Activated T-helper 17 cell treated with anti-CD3 and anti-CD28 coated beads, Interleukin-2, amount 50 U/mL, for 72 hours (primary cell): ENCODE measurements at regions not wholly inside any gene's neighbourhood (a gene's known extent, or its start where the extent isn't known, plus 50 kb on each side); places are given as distances from the start of the nearest gene placed in this dataset.
"Not testable (repeated sequence)": the region's sequence is repeated elsewhere in the genome, so short reads cannot be mapped to it uniquely, and the experiment has no call there.

Experiments
- ATAC-seq: fragments of 150-1000 bp; cut with Tn5 transposase; replicated peaks from 2 replicates; pipeline ENCODE4 v1.10.0; 2021; ENCODE audit warnings: mild to moderate bottlenecking, moderate library complexity
- H3K27ac Mint-ChIP-seq: one replicate; pipeline ENCODE4 v1.8.0; 2022; ENCODE audit warnings: mixed read lengths
- H3K27me3 Mint-ChIP-seq: one replicate; pipeline ENCODE4 v1.8.0; 2022; ENCODE audit warnings: mixed read lengths
- H3K36me3 Mint-ChIP-seq: one replicate; pipeline ENCODE4 v1.8.0; 2022; ENCODE audit warnings: low read depth, mild to moderate bottlenecking, mixed read lengths
- H3K4me1 Mint-ChIP-seq: one replicate; pipeline ENCODE4 v1.8.0; 2022; ENCODE audit warnings: mixed read lengths
- H3K4me3 Mint-ChIP-seq: one replicate; pipeline ENCODE4 v1.8.0; 2022; ENCODE audit warnings: mild to moderate bottlenecking, mixed read lengths
- H3K9me3 Mint-ChIP-seq: one replicate; pipeline ENCODE4 v1.8.0; 2022; ENCODE audit warnings: mixed read lengths

- Mint-ChIP-seq H3K4me1 (no peaks in the 10 kb centered on the region), H3K4me3 (no peak overlapping the region), H3K27ac (no peak overlapping the region), H3K36me3 (no peaks in the 10 kb centered on the region), H3K9me3 (peaks cover 16% of the 10 kb centered on the region), H3K27me3 (no peaks in the 10 kb centered on the region)
- ATAC-seq: no peak
Measured at GRCh38 chr17:53496356-53496755, 326.4 kb upstream of the KIF2B start.

GRCh38 chr17:53492532-53492931, 330.2 kb upstream of the KIF2B start:
- no peaks in the 10 kb centered on the region for H3K36me3 Mint-ChIP-seq
- no peaks in the 10 kb centered on the region for H3K27me3 Mint-ChIP-seq
- no peaks in the 10 kb centered on the region for H3K4me1 Mint-ChIP-seq

GRCh38 chr17:53490447-53490968, 332.2 kb upstream of the KIF2B start:
- peaks cover 9% of the 10 kb centered on the region for H3K9me3 Mint-ChIP-seq
- no peaks in the 10 kb centered on the region for H3K27me3 Mint-ChIP-seq
- no peak overlapping the region for H3K27ac Mint-ChIP-seq
- no peaks in the 10 kb centered on the region for H3K36me3 Mint-ChIP-seq
- ATAC-seq: no peak
- H3K4me3 Mint-ChIP-seq: no peak overlapping the region
- H3K4me1 Mint-ChIP-seq: no peaks in the 10 kb centered on the region

More at GRCh38 chr17:53492532-53492931, 330.2 kb upstream of the KIF2B start:
- no peak overlapping the region for H3K27ac Mint-ChIP-seq
- no peak overlapping the region for H3K4me3 Mint-ChIP-seq
- ATAC-seq: no peak
- peaks cover 13% of the 10 kb centered on the region for H3K9me3 Mint-ChIP-seq

GRCh38 chr17:53483704-53484103, 339.0 kb upstream of the KIF2B start:
- no peak for ATAC-seq
- Mint-ChIP-seq H3K4me3 (no peak overlapping the region), H3K4me1 (no peaks in the 10 kb centered on the region), H3K36me3 (no peaks in the 10 kb centered on the region), H3K27ac (no peak overlapping the region), H3K9me3 (peaks cover 14% of the 10 kb centered on the region), H3K27me3 (no peaks in the 10 kb centered on the region)

- Mint-ChIP-seq H3K4me1 (no peaks in the 10 kb centered on the region), H3K27me3 (no peaks in the 10 kb centered on the region), H3K9me3 (peaks cover 20% of the 10 kb centered on the region), H3K4me3 (no peak overlapping the region), H3K36me3 (no peaks in the 10 kb centered on the region), H3K27ac (no peak overlapping the region)
- ATAC-seq: no peak
Measured at GRCh38 chr17:53475002-53475401, 347.7 kb upstream of the KIF2B start.

- H3K4me1 Mint-ChIP-seq: no peaks in the 10 kb centered on the region
- peaks cover 12% of the 10 kb centered on the region for H3K9me3 Mint-ChIP-seq
- H3K36me3 Mint-ChIP-seq: no peaks in the 10 kb centered on the region
- no peak overlapping the region for H3K27ac Mint-ChIP-seq
- no peaks in the 10 kb centered on the region for H3K27me3 Mint-ChIP-seq
- no peak overlapping the region for H3K4me3 Mint-ChIP-seq
- no peak for ATAC-seq
Measured at GRCh38 chr17:53472586-53472985, 350.1 kb upstream of the KIF2B start.

GRCh38 chr17:53471514-53471913, 351.2 kb upstream of the KIF2B start:
- Mint-ChIP-seq H3K9me3 (peaks cover 9% of the 10 kb centered on the region), H3K4me3 (no peak overlapping the region), H3K27me3 (no peaks in the 10 kb centered on the region), H3K4me1 (no peaks in the 10 kb centered on the region), H3K27ac (no peak overlapping the region), H3K36me3 (no peaks in the 10 kb centered on the region)
- no peak for ATAC-seq

- Mint-ChIP-seq H3K27me3 (no peaks in the 10 kb centered on the region), H3K4me1 (no peaks in the 10 kb centered on the region), H3K4me3 (no peak overlapping the region), H3K36me3 (no peaks in the 10 kb centered on the region), H3K9me3 (peaks cover 9% of the 10 kb centered on the region), H3K27ac (no peak overlapping the region)
- ATAC-seq: no peak
Measured at GRCh38 chr17:53470626-53471025, 352.1 kb upstream of the KIF2B start.

GRCh38 chr17:53466733-53467132, 356.0 kb upstream of the KIF2B start:
- Mint-ChIP-seq H3K27ac (no peak overlapping the region), H3K4me1 (no peaks in the 10 kb centered on the region), H3K4me3 (no peak overlapping the region), H3K36me3 (no peaks in the 10 kb centered on the region), H3K27me3 (no peaks in the 10 kb centered on the region), H3K9me3 (peaks cover 9% of the 10 kb centered on the region)
- ATAC-seq: no peak

- not testable (repeated sequence) for H3K4me3 Mint-ChIP-seq, H3K36me3 Mint-ChIP-seq, H3K9me3 Mint-ChIP-seq, H3K27me3 Mint-ChIP-seq, H3K4me1 Mint-ChIP-seq, ATAC-seq, H3K27ac Mint-ChIP-seq
Measured at GRCh38 chr17:53464396-53464795, 358.3 kb upstream of the KIF2B start.

GRCh38 chr17:53463363-53463762, 359.4 kb upstream of the KIF2B start:
- no peaks in the 10 kb centered on the region for H3K4me1 Mint-ChIP-seq
- no peaks in the 10 kb centered on the region for H3K36me3 Mint-ChIP-seq
- no peak for ATAC-seq
- peaks cover 7% of the 10 kb centered on the region for H3K9me3 Mint-ChIP-seq
- no peaks in the 10 kb centered on the region for H3K27me3 Mint-ChIP-seq
- no peak overlapping the region for H3K27ac Mint-ChIP-seq
- H3K4me3 Mint-ChIP-seq: no peak overlapping the region

GRCh38 chr17:53462393-53462811, 360.3 kb upstream of the KIF2B start:
- Mint-ChIP-seq H3K27me3 (no peaks in the 10 kb centered on the region), H3K36me3 (no peaks in the 10 kb centered on the region), H3K27ac (no peak overlapping the region), H3K9me3 (peaks cover 3% of the 10 kb centered on the region), H3K4me1 (no peaks in the 10 kb centered on the region), H3K4me3 (no peak overlapping the region)
- ATAC-seq: no peak

- H3K4me3 Mint-ChIP-seq, H3K27me3 Mint-ChIP-seq, H3K4me1 Mint-ChIP-seq, H3K27ac Mint-ChIP-seq, ATAC-seq, H3K9me3 Mint-ChIP-seq, H3K36me3 Mint-ChIP-seq: not testable (repeated sequence)
Measured at GRCh38 chr17:53455943-53456342, 366.8 kb upstream of the KIF2B start.

GRCh38 chr17:53454337-53454736, 368.4 kb upstream of the KIF2B start:
- H3K27me3 Mint-ChIP-seq: no peaks in the 10 kb centered on the region
- no peak for ATAC-seq
- no peak overlapping the region for H3K4me3 Mint-ChIP-seq
- no peaks in the 10 kb centered on the region for H3K36me3 Mint-ChIP-seq
- H3K9me3 Mint-ChIP-seq: peaks cover 9% of the 10 kb centered on the region
- no peaks in the 10 kb centered on the region for H3K4me1 Mint-ChIP-seq
- no peak overlapping the region for H3K27ac Mint-ChIP-seq

GRCh38 chr17:53449324-53449723, 373.4 kb upstream of the KIF2B start:
- no peak for ATAC-seq
- H3K4me3 Mint-ChIP-seq: no peak overlapping the region
- no peaks in the 10 kb centered on the region for H3K36me3 Mint-ChIP-seq
- H3K9me3 Mint-ChIP-seq: no peaks in the 10 kb centered on the region
- no peaks in the 10 kb centered on the region for H3K27me3 Mint-ChIP-seq
- H3K27ac Mint-ChIP-seq: no peak overlapping the region
- no peaks in the 10 kb centered on the region for H3K4me1 Mint-ChIP-seq

GRCh38 chr17:53428913-53429312, 393.8 kb upstream of the KIF2B start:
- Mint-ChIP-seq H3K27me3 (no peaks in the 10 kb centered on the region), H3K4me1 (no peaks in the 10 kb centered on the region), H3K9me3 (peaks cover 21% of the 10 kb centered on the region), H3K36me3 (no peaks in the 10 kb centered on the region), H3K27ac (no peak overlapping the region), H3K4me3 (no peak overlapping the region)
- ATAC-seq: no peak
